Astrocyte (in vitro differentiated cells and primary cell): ENCODE measurements at regions not wholly inside any gene's neighbourhood (a gene's known extent, or its start where the extent isn't known, plus 50 kb on each side); places are given as distances from the start of the nearest gene placed in this dataset.

Experiments used
- DNase-seq: peaks from one replicate; pipeline ENCODE4 v3.0.0-alpha.2; 2010; ENCODE audit warnings: low read depth
- FAIRE-seq: peaks from 2 replicates; lab custom pipeline; 2011; peaks lifted over from hg19 to GRCh38; lab: Jason Lieb, UNC
- H2AFZ ChIP-seq: 2 replicates; pipeline ENCODE4 v1.6.0; 2012; ENCODE audit warnings: low read depth, low read length, inconsistent platforms
- H3K27ac ChIP-seq: 2 replicates; pipeline ENCODE4 v1.5.1; 2011; ENCODE audit warnings: low read depth, low read length, inconsistent platforms
- H3K27me3 ChIP-seq: 2 replicates; pipeline ENCODE4 v1.6.0; 2011; ENCODE audit warnings: low read length, inconsistent platforms; ENCODE audit not compliant: insufficient read depth
- H3K36me3 ChIP-seq: 2 replicates; pipeline ENCODE4 v1.5.1; 2011; ENCODE audit warnings: low read length, inconsistent platforms; ENCODE audit not compliant: insufficient read depth
- H3K4me1 ChIP-seq: 2 replicates; pipeline ENCODE4 v1.5.1; 2011; ENCODE audit warnings: low read length, inconsistent platforms; ENCODE audit not compliant: insufficient read depth
- H3K4me2 ChIP-seq: 2 replicates; pipeline ENCODE4 v1.6.0; 2012; ENCODE audit warnings: low read length, inconsistent platforms
- H3K4me3 ChIP-seq: 2 replicates; pipeline ENCODE4 v1.5.1; 2011; ENCODE audit warnings: low read depth, mild to moderate bottlenecking, low read length, inconsistent platforms; ENCODE audit not compliant: insufficient read depth
- H3K79me2 ChIP-seq: 2 replicates; pipeline ENCODE4 v1.6.0; 2012; ENCODE audit warnings: mild to moderate bottlenecking, low read length, inconsistent platforms; ENCODE audit not compliant: insufficient read depth
- H3K9ac ChIP-seq: 2 replicates; pipeline ENCODE4 v1.6.0; 2012; ENCODE audit warnings: mild to moderate bottlenecking, low read length, inconsistent platforms
- H3K9me3 ChIP-seq: 2 replicates; pipeline ENCODE4 v1.5.1; 2012; ENCODE audit warnings: low read depth, mild to moderate bottlenecking, low read length, inconsistent platforms; ENCODE audit not compliant: insufficient read depth
- H4K20me1 ChIP-seq: 2 replicates; pipeline ENCODE4 v1.6.0; 2012; ENCODE audit warnings: low read length, inconsistent platforms; ENCODE audit not compliant: insufficient read depth
- H3K27ac Mint-ChIP-seq: one replicate; pipeline ENCODE4 v1.8.0; 2021; ENCODE audit warnings: mild to moderate bottlenecking, mixed read lengths; ENCODE audit not compliant: unreplicated experiment
- H3K27me3 Mint-ChIP-seq: one replicate; pipeline ENCODE4 v1.8.0; 2021; ENCODE audit warnings: low read depth, mixed read lengths; ENCODE audit not compliant: unreplicated experiment
- H3K36me3 Mint-ChIP-seq: one replicate; pipeline ENCODE4 v1.8.0; 2021; ENCODE audit warnings: low read depth, mixed read lengths; ENCODE audit not compliant: unreplicated experiment
- H3K4me1 Mint-ChIP-seq: one replicate; pipeline ENCODE4 v1.8.0; 2021; ENCODE audit warnings: low read depth, mixed read lengths; ENCODE audit not compliant: unreplicated experiment
- H3K4me3 Mint-ChIP-seq: one replicate; pipeline ENCODE4 v1.8.0; 2021; ENCODE audit warnings: mild to moderate bottlenecking, moderate library complexity, mixed read lengths; ENCODE audit not compliant: unreplicated experiment
- H3K9me3 Mint-ChIP-seq: one replicate; pipeline ENCODE4 v1.8.0; 2021; ENCODE audit warnings: mild to moderate bottlenecking, mixed read lengths; ENCODE audit not compliant: unreplicated experiment
- CTCF ChIP-seq: IDR thresholded peaks from 2 replicates; pipeline ENCODE4 v1.5.1; 2011; ENCODE audit warnings: low read depth, mild to moderate bottlenecking, inconsistent platforms, low read length, moderate library complexity; ENCODE audit not compliant: insufficient read depth
- EZH2 ChIP-seq: IDR thresholded peaks from 2 replicates; pipeline ENCODE4 v1.6.1; 2012; ENCODE audit warnings: mild to moderate bottlenecking, low read length, inconsistent platforms; ENCODE audit not compliant: insufficient read depth

GRCh38 chr7:93036149-93036640, 81.6 kb downstream of the SAMD9 start:
- no peaks in the 10 kb centered on the region for H3K27me3 ChIP-seq
- no peak overlapping the region for H2AFZ ChIP-seq
- H4K20me1 ChIP-seq, result no peaks in the 10 kb centered on the region
- TF ChIP-seq CTCF (no peak), EZH2 (no peak)
- H3K27ac Mint-ChIP-seq, result no peak overlapping the region
- no peaks in the 10 kb centered on the region for H3K79me2 ChIP-seq
- H3K9me3 ChIP-seq, result no peaks in the 10 kb centered on the region
- H3K27ac ChIP-seq, result no peak overlapping the region
- H3K4me3 Mint-ChIP-seq, result no peak overlapping the region
- H3K36me3 Mint-ChIP-seq, result no peaks in the 10 kb centered on the region
- H3K4me3 ChIP-seq, result no peak overlapping the region
- no peaks in the 10 kb centered on the region for H3K4me1 ChIP-seq
- no peak overlapping the region for H3K4me2 ChIP-seq
- DNase-seq, result no peak
- no peaks in the 10 kb centered on the region for H3K36me3 ChIP-seq
- H3K9me3 Mint-ChIP-seq, result peaks cover 6% of the 10 kb centered on the region
- H3K9ac ChIP-seq, result no peak overlapping the region
- no peak for FAIRE-seq
- no peaks in the 10 kb centered on the region for H3K27me3 Mint-ChIP-seq
- H3K4me1 Mint-ChIP-seq, result peaks cover 6% of the 10 kb centered on the region

- Histone ChIP-seq H2AFZ (no peak overlapping the region), H3K4me1 (no peaks in the 10 kb centered on the region), H3K27me3 (no peaks in the 10 kb centered on the region), H3K36me3 (no peaks in the 10 kb centered on the region), H3K9ac (no peak overlapping the region), H3K9me3 (no peaks in the 10 kb centered on the region), H3K4me2 (no peak overlapping the region), H4K20me1 (no peaks in the 10 kb centered on the region), H3K79me2 (no peaks in the 10 kb centered on the region), H3K4me3 (no peak overlapping the region), H3K27ac (no peak overlapping the region)
- FAIRE-seq (no peak), DNase-seq (no peak)
- TF ChIP-seq CTCF (no peak), EZH2 (no peak)
- H3K9me3 Mint-ChIP-seq, result peaks cover 10% of the 10 kb centered on the region
- no peak overlapping the region for H3K27ac Mint-ChIP-seq
- H3K4me1 Mint-ChIP-seq, result peaks cover 8% of the 10 kb centered on the region
- no peaks in the 10 kb centered on the region for H3K36me3 Mint-ChIP-seq
- H3K4me3 Mint-ChIP-seq, result no peak overlapping the region
- H3K27me3 Mint-ChIP-seq, result no peaks in the 10 kb centered on the region
These were observed 86.0 kb downstream of the SAMD9 start for GRCh38 chr7:93031795-93032194.

- Mint-ChIP-seq H3K4me1 (peaks cover 8% of the 10 kb centered on the region), H3K4me3 (no peak overlapping the region)
- no peak overlapping the region for H3K4me2 ChIP-seq
These were observed 87.1 kb downstream of the SAMD9 start for GRCh38 chr7:93030605-93031225.

More at GRCh38 chr7:93030605-93031225, 87.1 kb downstream of the SAMD9 start:
- Histone ChIP-seq H3K36me3 (no peaks in the 10 kb centered on the region), H3K9me3 (no peaks in the 10 kb centered on the region), H3K4me1 (no peaks in the 10 kb centered on the region), H3K27me3 (no peaks in the 10 kb centered on the region), H2AFZ (no peak overlapping the region), H3K9ac (no peak overlapping the region), H3K79me2 (no peaks in the 10 kb centered on the region), H4K20me1 (no peaks in the 10 kb centered on the region), H3K4me3 (no peak overlapping the region), H3K27ac (no peak overlapping the region)
- no peak for TF ChIP-seq CTCF
- no peak for TF ChIP-seq EZH2
- no peak overlapping the region for H3K27ac Mint-ChIP-seq
- FAIRE-seq, result no peak
- peak; percentile 27 for DNase-seq
- no peaks in the 10 kb centered on the region for H3K36me3 Mint-ChIP-seq
- peaks cover 10% of the 10 kb centered on the region for H3K9me3 Mint-ChIP-seq
- H3K27me3 Mint-ChIP-seq, result no peaks in the 10 kb centered on the region
